H9 (cell line): ENCODE measurements at regions not wholly inside any gene's neighbourhood (a gene's known extent, or its start where the extent isn't known, plus 50 kb on each side); places are given as distances from the start of the nearest gene placed in this dataset.

Source experiments
- DNase-seq: peaks from one replicate; pipeline ENCODE4 v3.0.0-alpha.2; 2017
- H2AFZ ChIP-seq: one replicate; pipeline ENCODE4 v1.6.1; 2013; ENCODE audit warnings: mild to moderate bottlenecking, low read length, control low read depth, moderate library complexity
- H2AK5ac ChIP-seq: 2 replicates; pipeline ENCODE4 v1.6.1; 2013; ENCODE audit warnings: low read length, control low read depth, mixed read lengths; ENCODE audit not compliant: insufficient read length
- H2BK120ac ChIP-seq: one replicate; pipeline ENCODE4 v1.6.1; 2013; ENCODE audit warnings: low read depth, mild to moderate bottlenecking, low read length, control low read depth, inconsistent platforms; ENCODE audit not compliant: poor library complexity, severe bottlenecking
- H2BK12ac ChIP-seq: 2 replicates; pipeline ENCODE4 v1.6.1; 2013; ENCODE audit warnings: low read length, control low read depth, mixed read lengths, low read depth; ENCODE audit not compliant: insufficient read length
- H2BK15ac ChIP-seq: 2 replicates; pipeline ENCODE4 v1.6.1; 2013; ENCODE audit warnings: low read depth, low read length, control low read depth
- H2BK20ac ChIP-seq: one replicate; pipeline ENCODE4 v1.6.1; 2013; ENCODE audit warnings: low read depth, mild to moderate bottlenecking, low read length, control low read depth, inconsistent platforms; ENCODE audit not compliant: poor library complexity, severe bottlenecking
- H2BK5ac ChIP-seq: 2 replicates; pipeline ENCODE4 v1.6.1; 2013; ENCODE audit warnings: low read length, control low read depth, mixed read lengths; ENCODE audit not compliant: insufficient read length
- H3K14ac ChIP-seq: 2 replicates; pipeline ENCODE4 v1.6.1; 2013; ENCODE audit warnings: low read length, control low read depth; ENCODE audit not compliant: insufficient read depth
- H3K18ac ChIP-seq: 2 replicates; pipeline ENCODE4 v1.6.1; 2013; ENCODE audit warnings: low read depth, mild to moderate bottlenecking, mixed read lengths, low read length, control low read depth; ENCODE audit not compliant: insufficient read length
- H3K23ac ChIP-seq: 2 replicates; pipeline ENCODE4 v1.6.1; 2013; ENCODE audit warnings: low read length, control low read depth, mixed read lengths, low read depth; ENCODE audit not compliant: insufficient read length
- H3K23me2 ChIP-seq: 2 replicates; pipeline ENCODE4 v1.6.1; 2013; ENCODE audit warnings: low read depth, mild to moderate bottlenecking, mixed read lengths, low read length, control low read depth; ENCODE audit not compliant: insufficient read length, poor library complexity, severe bottlenecking
- H3K27ac ChIP-seq: 2 replicates; pipeline ENCODE4 v1.5.1; 2013; ENCODE audit warnings: low read length, control low read depth, mixed read lengths, low read depth; ENCODE audit not compliant: insufficient read length
- H3K27me3 ChIP-seq: 2 replicates; pipeline ENCODE4 v1.6.1; 2013; ENCODE audit warnings: low read length, control low read depth, inconsistent platforms; ENCODE audit not compliant: insufficient read depth
- H3K4ac ChIP-seq: 2 replicates; pipeline ENCODE4 v1.6.1; 2013; ENCODE audit warnings: low read depth, mild to moderate bottlenecking, control low read depth, inconsistent platforms, low read length, moderate library complexity
- H3K4me1 ChIP-seq: 2 replicates; pipeline ENCODE4 v1.6.1; 2013; ENCODE audit warnings: low read length, control low read depth, inconsistent platforms; ENCODE audit not compliant: insufficient read depth
- H3K4me2 ChIP-seq: 2 replicates; pipeline ENCODE4 v1.6.1; 2013; ENCODE audit warnings: low read length, control low read depth, mixed read lengths; ENCODE audit not compliant: insufficient read length, insufficient read depth
- H3K56ac ChIP-seq: 2 replicates; pipeline ENCODE4 v1.6.1; 2013; ENCODE audit warnings: low read depth, mild to moderate bottlenecking, mixed read lengths, low read length, control low read depth; ENCODE audit not compliant: insufficient read length
- H3K79me1 ChIP-seq: 2 replicates; pipeline ENCODE4 v1.6.1; 2013; ENCODE audit warnings: low read depth, mild to moderate bottlenecking, moderate library complexity, low read length, control low read depth, inconsistent platforms; ENCODE audit not compliant: insufficient read depth, poor library complexity, severe bottlenecking
- H3K79me2 ChIP-seq: 2 replicates; pipeline ENCODE4 v1.6.1; 2013; ENCODE audit warnings: low read length, control low read depth, inconsistent platforms; ENCODE audit not compliant: insufficient read depth
- H3K9ac ChIP-seq: 2 replicates; pipeline ENCODE4 v1.6.1; 2013; ENCODE audit warnings: low read length, control low read depth, mixed read lengths; ENCODE audit not compliant: insufficient read length; ENCODE audit errors: extremely low read depth
- H3K9me3 ChIP-seq: one replicate; pipeline ENCODE4 v1.6.1; 2013; ENCODE audit warnings: low read depth, low read length, inconsistent platforms; ENCODE audit not compliant: control insufficient read depth
- H3T11ph ChIP-seq: one replicate; pipeline ENCODE4 v1.6.1; 2013; ENCODE audit warnings: mild to moderate bottlenecking, low read length, control low read depth, inconsistent platforms
- H4K20me1 ChIP-seq: one replicate; pipeline ENCODE4 v1.6.1; 2013; ENCODE audit not compliant: control insufficient read depth, insufficient read length, insufficient read depth
- H4K5ac ChIP-seq: 2 replicates; pipeline ENCODE4 v1.6.1; 2013; ENCODE audit warnings: low read depth, mild to moderate bottlenecking, mixed read lengths, low read length, control low read depth; ENCODE audit not compliant: insufficient read length
- H4K8ac ChIP-seq: replicated peaks from 2 replicates; pipeline ENCODE4 v1.6.1; 2013; ENCODE audit warnings: low read length, control low read depth, mixed read lengths, low read depth; ENCODE audit not compliant: insufficient read length
- H4K91ac ChIP-seq: 2 replicates; pipeline ENCODE4 v1.6.1; 2013; ENCODE audit warnings: low read depth, mild to moderate bottlenecking, moderate library complexity, mixed read lengths, low read length, control low read depth; ENCODE audit not compliant: insufficient read length
- H3K27ac Mint-ChIP-seq, 3 experiments: 2 replicates in 2 of 3; 3 replicates in 1 of 3; pipeline ENCODE4 v1.8.0; 2020 to 2021; ENCODE audit warnings: mixed read lengths in 3 of 3, mild to moderate bottlenecking in 1 of 3, moderate library complexity in 1 of 3
- H3K27me3 Mint-ChIP-seq: 2 replicates; pipeline ENCODE4 v1.8.0; 2021; ENCODE audit warnings: low read depth, mild to moderate bottlenecking, moderate library complexity, mixed read lengths
- H3K36me3 Mint-ChIP-seq, 3 experiments: 2 replicates in 2 of 3; 3 replicates in 1 of 3; pipeline ENCODE4 v1.8.0; 2020 to 2021; ENCODE audit warnings: low read depth in 3 of 3, mixed read lengths in 3 of 3; ENCODE audit not compliant: insufficient read depth in 1 of 3
- H3K4me1 Mint-ChIP-seq, 2 experiments: 2 replicates each; pipeline ENCODE4 v1.8.0; 2020; ENCODE audit warnings: mixed read lengths in 2 of 2
- H3K4me3 Mint-ChIP-seq, 2 experiments: 2 replicates in 1 of 2; 3 replicates in 1 of 2; pipeline ENCODE4 v1.8.0; 2020 to 2021; ENCODE audit warnings: mild to moderate bottlenecking in 2 of 2, mixed read lengths in 2 of 2, moderate library complexity in 1 of 2
- H3K9me3 Mint-ChIP-seq, 2 experiments: 2 replicates in 1 of 2; 3 replicates in 1 of 2; pipeline ENCODE4 v1.8.0; 2020; ENCODE audit warnings: mild to moderate bottlenecking in 2 of 2, mixed read lengths in 2 of 2, moderate library complexity in 1 of 2
- WGBS: extraction: QIAGEN DNeasy Blood & Tissue Kit; methylation state at CpG from one replicate; pipeline ENCODE4 v1.1.7; 2013; ENCODE audit warnings: missing lambda C conversion rate, low lambda C conversion rate, mixed read lengths; ENCODE audit not compliant: insufficient read length; ENCODE audit errors: extremely low coverage; 5-methylcytosine and 5-hydroxymethylcytosine counted together
- TF ChIP-seq, protein P1 (sequence below): fragments of 200-600 bp; sonication (generic); conservative IDR thresholded peaks from 3 replicates; pipeline ENCODE4 v1.8.0; 2021; ENCODE audit warnings: antibody characterized with exemption, mild to moderate bottlenecking

- H3K36me3 Mint-ChIP-seq, result no peaks in the 10 kb centered on the region
- H3K4me2 ChIP-seq, result no peak overlapping the region
- no peak overlapping the region for H4K8ac ChIP-seq
- no peak overlapping the region for H3K18ac ChIP-seq
- H2BK12ac ChIP-seq, result no peak overlapping the region
- H4K91ac ChIP-seq, result no peak overlapping the region
- TF ChIP-seq, protein P1, sequence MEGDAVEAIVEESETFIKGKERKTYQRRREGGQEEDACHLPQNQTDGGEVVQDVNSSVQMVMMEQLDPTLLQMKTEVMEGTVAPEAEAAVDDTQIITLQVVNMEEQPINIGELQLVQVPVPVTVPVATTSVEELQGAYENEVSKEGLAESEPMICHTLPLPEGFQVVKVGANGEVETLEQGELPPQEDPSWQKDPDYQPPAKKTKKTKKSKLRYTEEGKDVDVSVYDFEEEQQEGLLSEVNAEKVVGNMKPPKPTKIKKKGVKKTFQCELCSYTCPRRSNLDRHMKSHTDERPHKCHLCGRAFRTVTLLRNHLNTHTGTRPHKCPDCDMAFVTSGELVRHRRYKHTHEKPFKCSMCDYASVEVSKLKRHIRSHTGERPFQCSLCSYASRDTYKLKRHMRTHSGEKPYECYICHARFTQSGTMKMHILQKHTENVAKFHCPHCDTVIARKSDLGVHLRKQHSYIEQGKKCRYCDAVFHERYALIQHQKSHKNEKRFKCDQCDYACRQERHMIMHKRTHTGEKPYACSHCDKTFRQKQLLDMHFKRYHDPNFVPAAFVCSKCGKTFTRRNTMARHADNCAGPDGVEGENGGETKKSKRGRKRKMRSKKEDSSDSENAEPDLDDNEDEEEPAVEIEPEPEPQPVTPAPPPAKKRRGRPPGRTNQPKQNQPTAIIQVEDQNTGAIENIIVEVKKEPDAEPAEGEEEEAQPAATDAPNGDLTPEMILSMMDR, result no peak
- peaks cover 0 to 4% of the 10 kb centered on the region in 2 experiments; a peak in 1 of 5 replicates for H3K9me3 Mint-ChIP-seq
- no peak overlapping the region for H3K27ac ChIP-seq
- H3K4ac ChIP-seq, result no peak overlapping the region
- no CpG with 5 or more reads among the region's 2 CpGs for WGBS
- no peak overlapping the region for H2BK15ac ChIP-seq
- no peaks in the 10 kb centered on the region for H3K23me2 ChIP-seq
- H3K27me3 ChIP-seq, result no peaks in the 10 kb centered on the region
- H3K23ac ChIP-seq, result no peak overlapping the region
- H2BK20ac ChIP-seq, result no peak overlapping the region
- H3K14ac ChIP-seq, result no peak overlapping the region
- no peak overlapping the region for H3K27ac Mint-ChIP-seq
- H3T11ph ChIP-seq, result no peak overlapping the region
- H3K9ac ChIP-seq, result no peak overlapping the region
- no peaks in the 10 kb centered on the region for H3K79me2 ChIP-seq
- no peak overlapping the region for H2AK5ac ChIP-seq
- no peak for DNase-seq
- no peak overlapping the region for H3K4me3 Mint-ChIP-seq
- no peak overlapping the region for H2BK5ac ChIP-seq
- no peaks in the 10 kb centered on the region for H3K79me1 ChIP-seq
- H3K9me3 ChIP-seq, result no peaks in the 10 kb centered on the region
- H2AFZ ChIP-seq, result no peak overlapping the region
- H2BK120ac ChIP-seq, result no peak overlapping the region
- H3K4me1 Mint-ChIP-seq, result no peaks in the 10 kb centered on the region
- H3K4me1 ChIP-seq, result no peaks in the 10 kb centered on the region
- H3K56ac ChIP-seq, result no peak overlapping the region
- no peaks in the 10 kb centered on the region for H3K27me3 Mint-ChIP-seq
- H4K5ac ChIP-seq, result no peak overlapping the region
- no peaks in the 10 kb centered on the region for H4K20me1 ChIP-seq
Measured at GRCh38 chr9:90288275-90288639, 354.4 kb downstream of the DIRAS2 start.
